Brain microvascular endothelial cell (primary cell): ENCODE measurements at regions not wholly inside any gene's neighbourhood (a gene's known extent, or its start where the extent isn't known, plus 50 kb on each side); places are given as distances from the start of the nearest gene placed in this dataset.

Experiments
- DNase-seq: peaks from one replicate; pipeline ENCODE4 v3.0.0-alpha.2; 2020
- H3K27ac ChIP-seq: fragments of 250-450 bp; sonication (Bioruptor Pico); 2 replicates; pipeline ENCODE4 v1.5.1; 2020; ENCODE audit warnings: mild to moderate bottlenecking, moderate library complexity
- H3K27me3 ChIP-seq: fragments of 250-450 bp; sonication (Bioruptor Pico); replicated peaks from 2 replicates; pipeline ENCODE4 v1.5.1; 2020; ENCODE audit warnings: mild to moderate bottlenecking
- H3K36me3 ChIP-seq: fragments of 250-450 bp; sonication (Bioruptor Pico); replicated peaks from 2 replicates; pipeline ENCODE4 v1.5.1; 2020; ENCODE audit warnings: mild to moderate bottlenecking
- H3K4me3 ChIP-seq: 2 replicates; pipeline ENCODE4 v1.5.1; 2011; ENCODE audit warnings: low read depth, mild to moderate bottlenecking, control low read depth, low read length, moderate library complexity
- in situ Hi-C: cut with HindIII; loops from 2 replicates; pipeline ENCODE4 v1.10.0; 2017; ENCODE audit warnings: low sequenced_read_pairs, low pct_ligation_motif_present
- TF ChIP-seq, protein P1 (sequence below): IDR thresholded peaks from 2 replicates; pipeline ENCODE4 v1.5.1; 2011; ENCODE audit warnings: low read depth, mild to moderate bottlenecking, moderate library complexity, low read length, control low read depth, inconsistent platforms; ENCODE audit errors: missing control alignments

DNA sequence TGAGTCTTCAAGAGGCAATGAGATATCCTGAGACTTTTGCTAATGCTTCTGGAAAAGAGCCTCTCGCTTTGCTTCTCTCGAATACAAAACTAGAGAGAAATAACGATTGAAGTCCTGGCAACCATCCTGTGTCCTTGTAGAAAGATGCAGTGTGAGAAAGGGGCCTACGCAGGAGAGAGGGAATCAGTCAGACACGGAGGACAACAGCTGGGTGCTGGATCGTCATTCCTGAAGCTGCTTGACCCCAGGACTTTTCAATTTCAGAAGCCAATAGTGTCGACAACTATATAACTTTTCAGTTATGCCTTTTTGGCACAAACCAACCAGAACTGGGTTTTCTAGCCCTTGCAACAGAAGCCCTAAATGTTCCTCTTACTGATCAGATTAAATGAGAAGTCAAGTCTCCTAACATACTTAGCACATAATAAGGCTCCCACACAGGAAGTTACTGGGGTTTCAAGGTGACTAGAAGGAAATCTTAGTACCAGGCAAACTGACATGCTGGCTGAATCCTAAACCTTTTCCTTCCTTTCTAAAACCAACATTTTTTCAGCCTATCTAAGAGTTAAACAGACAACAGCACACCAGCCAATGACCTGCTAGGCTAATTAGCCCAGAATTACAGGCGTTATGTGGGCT lies 755.6 kb downstream of the MED13L start:
- TF ChIP-seq, protein P1, sequence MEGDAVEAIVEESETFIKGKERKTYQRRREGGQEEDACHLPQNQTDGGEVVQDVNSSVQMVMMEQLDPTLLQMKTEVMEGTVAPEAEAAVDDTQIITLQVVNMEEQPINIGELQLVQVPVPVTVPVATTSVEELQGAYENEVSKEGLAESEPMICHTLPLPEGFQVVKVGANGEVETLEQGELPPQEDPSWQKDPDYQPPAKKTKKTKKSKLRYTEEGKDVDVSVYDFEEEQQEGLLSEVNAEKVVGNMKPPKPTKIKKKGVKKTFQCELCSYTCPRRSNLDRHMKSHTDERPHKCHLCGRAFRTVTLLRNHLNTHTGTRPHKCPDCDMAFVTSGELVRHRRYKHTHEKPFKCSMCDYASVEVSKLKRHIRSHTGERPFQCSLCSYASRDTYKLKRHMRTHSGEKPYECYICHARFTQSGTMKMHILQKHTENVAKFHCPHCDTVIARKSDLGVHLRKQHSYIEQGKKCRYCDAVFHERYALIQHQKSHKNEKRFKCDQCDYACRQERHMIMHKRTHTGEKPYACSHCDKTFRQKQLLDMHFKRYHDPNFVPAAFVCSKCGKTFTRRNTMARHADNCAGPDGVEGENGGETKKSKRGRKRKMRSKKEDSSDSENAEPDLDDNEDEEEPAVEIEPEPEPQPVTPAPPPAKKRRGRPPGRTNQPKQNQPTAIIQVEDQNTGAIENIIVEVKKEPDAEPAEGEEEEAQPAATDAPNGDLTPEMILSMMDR, result no peak
- no peak overlapping the region for H3K4me3 ChIP-seq
- H3K27ac ChIP-seq, result no peak overlapping the region
- H3K27me3 ChIP-seq, result no peaks in the 10 kb centered on the region
- in situ Hi-C loops, result no loop called here
- DNase-seq, result no peak
- no peaks in the 10 kb centered on the region for H3K36me3 ChIP-seq

DNA sequence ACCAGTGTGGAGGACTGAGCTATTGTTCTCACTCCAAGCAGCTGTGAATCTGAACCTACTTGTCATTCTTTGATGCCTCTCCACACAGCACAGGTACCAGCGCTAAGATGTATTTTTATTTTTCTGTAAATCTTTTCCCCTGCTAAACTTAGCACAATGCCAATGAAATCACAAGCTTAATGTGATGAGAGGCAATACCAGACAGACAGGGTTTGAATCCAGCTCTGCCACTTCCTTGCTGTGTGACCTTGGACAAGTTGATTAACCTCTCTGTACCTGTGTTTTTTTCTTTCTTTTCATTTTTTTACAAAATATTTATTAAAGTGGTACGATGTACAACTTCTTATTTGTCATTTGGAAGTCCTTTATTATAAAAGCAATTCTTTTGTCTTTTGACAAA lies 757.6 kb downstream of the MED13L start:
- Histone ChIP-seq H3K36me3 (no peaks in the 10 kb centered on the region), H3K4me3 (no peak overlapping the region), H3K27ac (no peak overlapping the region), H3K27me3 (no peaks in the 10 kb centered on the region)
- in situ Hi-C loops, result no loop called here
- TF ChIP-seq, protein P1, result no peak
- no peak for DNase-seq

DNA sequence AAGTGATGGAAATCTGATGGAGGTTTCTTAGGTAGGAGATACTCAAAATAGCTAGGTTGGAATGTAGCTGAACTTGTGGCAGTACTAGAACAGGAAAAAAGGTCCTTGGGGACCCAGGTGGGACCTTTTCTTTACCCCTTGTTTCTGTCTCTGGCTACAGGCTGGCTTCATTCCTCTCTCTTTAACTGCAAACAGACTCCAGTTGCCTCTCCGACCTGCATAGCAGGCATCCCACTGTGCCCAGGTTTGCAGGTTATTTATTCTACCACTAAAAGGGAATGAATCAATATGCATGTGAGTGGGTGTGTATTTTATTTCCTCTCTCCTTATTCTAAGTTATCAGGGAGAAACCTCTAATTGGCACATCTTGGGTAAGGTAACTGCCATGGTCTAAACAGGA lies 758.1 kb downstream of the MED13L start:
- Histone ChIP-seq H3K36me3 (no peaks in the 10 kb centered on the region), H3K4me3 (no peak overlapping the region), H3K27ac (no peak overlapping the region), H3K27me3 (no peaks in the 10 kb centered on the region)
- TF ChIP-seq, protein P1, result no peak
- DNase-seq, result no peak
- in situ Hi-C loops, result no loop called here

DNA sequence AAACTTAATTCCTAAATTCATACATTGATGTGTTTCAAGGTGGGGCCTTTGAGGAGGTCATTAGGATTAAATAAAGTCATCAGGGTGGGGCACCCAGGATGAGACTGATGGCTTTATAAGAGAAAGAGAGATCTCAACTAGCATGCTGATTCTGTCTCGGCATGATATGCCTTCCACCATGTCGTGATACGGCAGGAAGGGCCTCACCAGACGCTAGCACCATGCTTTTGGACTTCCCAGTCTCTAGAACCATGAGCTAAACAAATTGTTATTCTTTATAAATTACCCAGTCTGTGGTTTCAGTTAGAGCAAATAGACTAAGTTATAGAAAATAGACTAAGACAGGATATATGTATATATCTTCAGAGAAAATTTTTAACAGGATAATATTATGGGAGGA lies 759.6 kb downstream of the MED13L start:
- in situ Hi-C loops, result no loop called here
- TF ChIP-seq, protein P1, result no peak
- Histone ChIP-seq H3K36me3 (no peaks in the 10 kb centered on the region), H3K27ac (no peak overlapping the region), H3K4me3 (no peak overlapping the region), H3K27me3 (no peaks in the 10 kb centered on the region)
- DNase-seq, result no peak

DNA sequence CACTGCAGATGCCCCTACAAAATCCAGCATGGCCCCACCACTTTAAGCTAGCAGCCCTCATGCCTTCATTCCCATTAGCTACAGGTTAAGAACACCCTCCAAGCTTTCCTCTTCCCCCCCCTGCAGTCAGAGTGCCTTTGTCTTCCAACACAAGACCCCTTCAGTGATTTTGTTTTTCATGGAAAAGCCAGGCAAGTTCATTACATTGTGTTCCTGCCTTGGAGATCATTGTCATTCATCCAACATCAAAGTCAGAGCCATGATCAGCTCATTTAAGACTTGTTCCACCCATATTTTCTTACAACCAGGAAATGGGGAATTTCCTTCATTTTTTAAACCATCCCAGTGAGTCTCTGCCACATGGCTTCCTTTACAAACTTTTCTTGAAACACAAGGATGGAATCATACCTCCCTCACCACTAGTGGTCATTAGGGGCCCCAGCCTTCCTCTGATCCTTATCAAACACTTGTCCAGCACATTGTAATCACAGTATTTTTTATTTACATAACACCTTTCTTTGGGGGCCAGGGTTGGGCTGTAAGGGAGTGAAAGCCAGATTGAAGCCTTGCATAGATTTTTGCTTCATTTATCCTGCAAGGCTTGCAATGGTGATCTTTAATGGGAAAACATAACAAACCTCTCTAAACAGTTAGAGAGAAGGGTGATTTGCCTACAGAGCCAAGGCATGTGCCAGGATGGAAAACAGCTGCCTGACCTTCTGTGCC lies 765.3 kb downstream of the MED13L start:
- Histone ChIP-seq H3K4me3 (no peak overlapping the region), H3K27ac (no peak overlapping the region), H3K27me3 (no peaks in the 10 kb centered on the region), H3K36me3 (no peaks in the 10 kb centered on the region)
- no peak for DNase-seq
- TF ChIP-seq, protein P1, result no peak
- in situ Hi-C loops, result no loop called here
